GM21381 (cell line): ENCODE measurements at regions not wholly inside any gene's neighbourhood (a gene's known extent, or its start where the extent isn't known, plus 50 kb on each side); places are given as distances from the start of the nearest gene placed in this dataset.

Experiments used
- ATAC-seq: cut with Tn5 transposase; IDR thresholded peaks from one replicate; pipeline ENCODE4 v1.9.1; 2021; ENCODE audit warnings: mild to moderate bottlenecking, moderate library complexity; ENCODE audit not compliant: unreplicated experiment

- no peak for ATAC-seq
Measured at GRCh38 chr3:34851137-34851536, 788.2 kb upstream of the ARPP21 start.

- no peak for ATAC-seq
Measured at GRCh38 chr3:34852844-34853439, 786.4 kb upstream of the ARPP21 start.

DNA sequence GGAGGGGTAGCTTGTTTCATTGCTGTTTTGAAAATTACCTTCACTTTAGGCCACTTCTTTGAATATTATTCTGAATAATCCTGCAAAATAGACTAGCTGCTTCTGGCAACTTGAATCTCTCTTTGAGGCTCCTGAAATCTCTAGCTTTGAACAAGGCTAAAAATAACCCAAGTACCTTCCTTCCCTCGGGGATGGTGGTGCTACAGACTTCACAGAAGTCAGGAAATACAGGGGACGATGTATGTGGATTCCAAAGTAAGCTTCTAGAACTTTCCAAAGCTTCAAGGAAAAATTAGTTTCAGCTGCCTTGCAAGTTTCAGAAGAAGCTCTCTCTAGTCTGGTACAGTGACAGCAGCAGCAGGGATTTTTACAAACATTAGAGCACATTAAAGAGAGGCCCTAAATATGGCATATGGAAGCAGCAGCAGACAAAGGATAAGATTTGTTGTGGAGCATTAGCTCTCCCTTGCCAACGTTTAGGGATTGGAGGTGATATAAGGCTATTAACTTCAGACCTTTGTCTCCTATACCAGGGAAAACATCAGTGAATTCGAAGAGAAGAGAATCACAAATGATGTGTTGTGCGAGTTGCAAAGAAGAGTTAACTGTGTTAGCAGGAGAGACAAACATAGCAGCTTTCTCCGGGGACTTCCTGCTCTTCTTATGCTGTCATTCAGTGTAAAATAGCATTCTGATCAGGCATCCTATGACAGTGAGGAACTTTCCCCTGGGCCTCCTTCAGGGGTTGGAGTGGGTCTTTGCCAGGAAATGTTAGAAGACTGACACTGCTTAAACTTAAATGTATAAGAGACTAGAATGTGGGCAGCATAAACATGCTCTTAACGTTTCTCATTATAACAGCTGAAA, 783.0 kb upstream of the ARPP21 start:
- no peak for ATAC-seq

DNA sequence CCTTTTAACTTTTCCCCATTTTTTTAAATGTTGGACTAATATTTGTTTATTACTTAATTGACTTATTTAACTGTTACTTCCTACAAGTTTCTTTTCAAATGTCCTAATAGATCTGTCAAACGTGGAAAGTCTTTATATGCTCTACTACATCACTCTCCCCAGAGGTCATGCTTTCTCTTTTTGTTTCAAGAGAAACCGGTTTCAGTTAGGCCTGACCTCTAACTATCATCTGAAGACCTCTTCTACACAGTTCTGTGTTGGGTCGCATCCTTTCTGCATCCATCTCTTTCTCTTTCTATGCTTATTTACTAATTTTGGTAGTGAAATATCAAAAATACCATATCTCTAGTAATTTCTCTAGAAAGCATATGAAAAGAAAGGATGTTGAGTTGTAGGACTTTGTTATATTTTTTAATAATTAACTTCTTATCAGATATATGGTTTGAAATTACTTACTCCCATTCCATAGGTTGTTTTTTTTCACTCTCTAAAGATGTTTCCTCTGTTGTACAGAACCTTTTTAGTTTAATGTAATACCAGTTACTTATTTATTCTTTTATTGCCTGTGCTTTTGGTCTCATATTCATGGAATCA, 781.2 kb upstream of the ARPP21 start:
- ATAC-seq = no peak

- no peak for ATAC-seq
Measured at GRCh38 chr3:34859746-34860145, 779.6 kb upstream of the ARPP21 start.

DNA sequence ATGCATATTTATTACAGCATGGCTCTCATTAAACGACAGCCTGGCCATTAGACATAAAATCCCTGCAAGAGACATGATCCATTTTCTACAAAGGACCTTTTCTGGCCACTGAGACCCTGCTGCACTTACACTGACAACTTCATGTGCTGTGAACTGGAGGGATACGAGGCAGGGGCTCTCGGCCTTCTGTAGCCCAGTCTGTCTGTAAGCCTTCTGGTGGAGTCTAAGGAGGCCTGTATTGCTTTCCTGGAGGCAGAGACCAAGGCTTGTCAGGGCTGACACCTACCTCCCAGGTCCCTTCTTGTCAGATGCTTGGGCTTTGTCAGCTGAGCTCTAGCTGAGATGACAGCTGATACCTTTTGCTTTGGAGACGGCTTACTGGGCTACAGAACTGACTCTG, 776.9 kb upstream of the ARPP21 start:
- no peak for ATAC-seq

DNA sequence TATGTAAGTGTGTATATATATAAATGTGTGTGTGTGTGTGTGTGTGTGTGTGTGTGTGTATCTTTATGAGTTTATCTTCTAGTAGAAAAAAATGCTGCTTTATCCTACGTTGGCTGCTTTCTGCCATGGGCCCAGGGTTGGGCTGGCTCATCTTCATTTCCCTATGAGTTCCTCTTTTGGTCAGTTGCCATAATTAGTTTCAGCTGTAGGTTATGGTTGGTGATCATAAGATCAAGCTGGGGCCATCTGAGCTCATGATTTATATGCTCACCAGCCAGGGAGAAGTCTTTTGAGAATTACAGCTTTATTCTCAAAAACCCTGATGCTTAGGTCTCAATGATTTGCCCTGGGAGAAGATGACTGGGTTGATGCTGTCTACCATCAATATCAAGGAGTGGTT, 775.8 kb upstream of the ARPP21 start:
- ATAC-seq = no peak

- ATAC-seq = no peak
Measured at GRCh38 chr3:34864011-34864410, 775.3 kb upstream of the ARPP21 start.

- ATAC-seq = no peak
Measured at GRCh38 chr3:34865346-34865745, 774.0 kb upstream of the ARPP21 start.

DNA sequence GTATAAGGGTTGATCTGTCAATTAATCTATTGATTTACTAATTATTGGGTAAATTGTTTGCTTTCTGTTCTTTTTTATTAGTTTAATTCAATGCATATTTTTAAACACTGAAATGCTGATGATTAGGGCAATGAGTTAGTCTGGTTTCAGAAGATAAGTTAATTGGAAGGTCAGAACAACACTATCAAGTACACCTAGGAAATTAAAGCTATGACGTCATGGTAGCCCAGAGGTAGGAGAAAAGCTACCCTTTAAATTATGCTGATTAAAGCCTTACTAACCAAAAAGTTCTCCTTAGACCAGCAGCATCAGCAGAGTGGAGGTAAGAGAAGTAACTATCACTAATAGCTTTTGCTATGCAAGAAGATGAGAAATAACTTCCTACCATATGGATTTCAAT, 770.4 kb upstream of the ARPP21 start:
- no peak for ATAC-seq

DNA sequence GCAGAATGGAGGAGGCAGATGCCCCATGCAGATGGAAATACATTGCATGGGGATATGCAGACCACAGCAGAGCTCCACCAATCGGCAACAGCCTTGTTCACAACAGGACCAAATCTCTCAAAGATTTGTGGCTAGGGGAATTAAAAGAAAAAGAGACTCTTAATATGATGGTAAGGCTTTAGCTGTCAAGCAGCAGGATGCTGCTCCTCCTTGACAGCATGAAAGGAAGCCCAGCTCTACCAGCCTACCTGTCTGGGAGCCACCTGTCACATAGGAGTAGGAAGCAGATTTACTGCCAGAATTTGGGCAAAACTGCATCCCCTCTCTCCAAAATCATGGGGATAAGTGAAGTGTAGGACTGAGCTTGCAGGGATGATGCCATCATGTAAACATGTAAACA, 769.6 kb upstream of the ARPP21 start:
- ATAC-seq = no peak

GRCh38 chr3:34872406-34872805, 766.9 kb upstream of the ARPP21 start:
- no peak for ATAC-seq

DNA sequence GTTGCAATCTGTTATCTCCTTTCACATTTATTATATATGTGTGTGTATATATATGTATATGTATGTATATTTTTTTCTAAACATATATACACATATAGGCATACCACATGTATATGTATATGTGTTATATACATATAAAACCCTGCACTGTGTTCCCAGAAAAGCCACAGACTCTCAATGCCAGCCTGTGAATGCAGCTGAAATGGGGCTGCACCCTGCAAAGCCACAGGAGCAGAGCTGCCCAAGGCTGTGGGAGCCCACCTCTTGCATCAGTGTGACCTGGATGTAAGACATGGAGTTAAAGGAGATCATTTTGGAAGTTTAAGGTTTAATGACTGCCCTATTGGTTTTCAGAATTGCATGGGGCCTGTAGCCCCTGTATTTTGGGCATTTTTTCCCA, 762.3 kb upstream of the ARPP21 start:
- ATAC-seq = no peak

GRCh38 chr3:34878488-34878887, 760.8 kb upstream of the ARPP21 start:
- ATAC-seq = no peak

GRCh38 chr3:34881026-34881425, 758.3 kb upstream of the ARPP21 start:
- ATAC-seq = no peak

DNA sequence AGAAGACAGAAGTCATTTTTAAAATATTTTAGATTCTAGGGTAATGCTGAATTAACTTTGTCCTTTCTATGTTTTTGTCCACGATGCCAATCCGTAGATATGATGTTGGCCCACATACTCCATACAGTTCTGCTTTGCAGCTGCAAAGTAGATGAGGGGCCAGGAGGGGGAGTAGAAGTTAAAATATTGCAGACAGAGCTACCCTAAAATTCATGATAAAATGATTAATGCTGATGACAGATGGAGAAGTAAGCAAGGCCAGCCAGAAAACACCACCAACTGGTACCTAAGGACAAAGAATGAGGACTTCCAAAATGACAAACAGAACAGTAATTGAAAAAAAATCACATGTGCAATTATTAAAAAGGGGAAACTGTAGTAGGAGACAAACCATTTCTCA, 756.6 kb upstream of the ARPP21 start:
- ATAC-seq = no peak

- no peak for ATAC-seq
Measured at GRCh38 chr3:34884007-34884406, 755.3 kb upstream of the ARPP21 start.

GRCh38 chr3:34886443-34886842, 752.9 kb upstream of the ARPP21 start:
- ATAC-seq = no peak

DNA sequence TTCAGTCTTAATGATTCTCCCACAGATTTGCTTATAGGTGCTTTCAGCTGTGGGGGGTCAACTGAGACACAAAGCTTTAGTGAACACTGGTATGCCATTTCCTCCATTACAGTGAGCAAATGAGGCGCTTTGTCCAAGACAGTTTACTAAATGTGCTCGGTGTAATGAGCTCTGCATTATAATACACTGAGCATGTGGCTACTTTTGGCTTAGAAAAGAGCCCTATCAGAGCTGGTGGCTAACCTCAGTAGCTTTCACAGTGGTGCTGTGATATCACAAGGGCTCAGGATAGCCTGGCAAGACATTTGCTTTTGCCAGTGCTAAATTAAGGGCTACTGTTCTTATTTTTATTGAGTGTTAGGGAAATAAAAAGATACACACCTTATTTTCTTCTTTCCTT, 749.7 kb upstream of the ARPP21 start:
- no peak for ATAC-seq

GRCh38 chr3:34890247-34890646, 749.1 kb upstream of the ARPP21 start:
- no peak for ATAC-seq

DNA sequence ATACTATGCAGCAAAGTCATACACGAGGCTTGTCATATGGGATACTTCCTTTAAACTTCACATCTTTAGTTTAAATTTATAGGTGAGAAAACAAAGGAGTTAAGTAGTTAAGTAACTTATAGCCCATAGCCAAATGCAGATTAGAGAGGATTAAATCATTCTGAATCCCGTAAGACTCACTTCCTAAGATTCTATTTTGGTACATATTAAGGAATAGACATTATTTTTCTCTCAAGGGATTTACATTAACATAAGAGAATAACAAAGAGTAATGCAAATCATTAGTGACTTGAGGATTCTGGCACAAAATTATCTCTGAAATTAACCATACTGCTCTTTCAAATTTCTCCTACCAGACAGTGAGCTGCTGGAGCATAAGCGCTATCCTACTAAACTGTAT, 747.4 kb upstream of the ARPP21 start:
- no peak for ATAC-seq

DNA sequence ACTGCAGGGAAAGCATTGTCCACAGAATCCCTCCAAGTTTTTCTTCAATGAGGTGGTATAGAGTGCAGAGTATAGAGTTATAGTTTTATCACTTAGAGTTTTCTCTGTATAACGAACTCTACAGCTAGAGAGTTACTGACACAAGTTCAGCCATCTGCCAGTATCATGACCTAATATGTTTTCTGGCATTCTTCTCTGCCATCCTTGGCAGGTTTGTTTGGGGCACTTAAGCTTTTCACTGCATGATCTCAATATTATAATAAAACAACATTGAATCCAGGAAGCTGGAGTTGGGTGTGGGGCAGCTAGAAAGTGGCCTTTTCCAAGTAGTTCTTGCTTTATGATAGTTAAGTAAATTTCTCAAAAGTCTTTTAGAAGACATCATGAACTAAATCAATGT, 743.5 kb upstream of the ARPP21 start:
- no peak for ATAC-seq
